ENCODE measurements at regions not wholly inside any gene's neighbourhood (a gene's known extent, or its start where the extent isn't known, plus 50 kb on each side); places are given as distances from the start of the nearest gene placed in this dataset.

- DNase-seq = no peak
These were observed 206.7 kb upstream of the PWP1 start for GRCh38 chr12:107478881-107479280.

- DNase-seq = no peak
These were observed 204.6 kb upstream of the PWP1 start for GRCh38 chr12:107480836-107481608.

- no peak for DNase-seq
These were observed 201.4 kb upstream of the PWP1 start for GRCh38 chr12:107484230-107484629.

GRCh38 chr12:107484941-107485340 is 200.7 kb upstream of the PWP1 start:
- no peak for DNase-seq

- DNase-seq = no peak
These were observed 199.9 kb upstream of the PWP1 start for GRCh38 chr12:107485731-107486130.

- DNase-seq = no peak
These were observed 199.3 kb upstream of the PWP1 start for GRCh38 chr12:107486140-107486892.

- no peak for DNase-seq
These were observed 198.5 kb upstream of the PWP1 start for GRCh38 chr12:107487011-107487680.

GRCh38 chr12:107488666-107489065 is 196.9 kb upstream of the PWP1 start:
- DNase-seq = no peak

GRCh38 chr12:107490010-107490409 is 195.6 kb upstream of the PWP1 start:
- no peak for DNase-seq

GRCh38 chr12:107491856-107492255 is 193.7 kb upstream of the PWP1 start:
- no peak for DNase-seq

- no peak for DNase-seq
These were observed 193.0 kb upstream of the PWP1 start for GRCh38 chr12:107492393-107493134.

GRCh38 chr12:107493135-107493494 is 192.5 kb upstream of the PWP1 start:
- DNase-seq = no peak

GRCh38 chr12:107493666-107494065 is 191.9 kb upstream of the PWP1 start:
- DNase-seq = no peak

- no peak for DNase-seq
These were observed 191.3 kb upstream of the PWP1 start for GRCh38 chr12:107494331-107494730.

- DNase-seq = no peak
These were observed 190.0 kb upstream of the PWP1 start for GRCh38 chr12:107495604-107496003.

GRCh38 chr12:107497231-107497630 is 188.4 kb upstream of the PWP1 start:
- DNase-seq = no peak

GRCh38 chr12:107500307-107500706 is 185.3 kb upstream of the PWP1 start:
- DNase-seq = no peak

- no peak for DNase-seq
These were observed 183.9 kb upstream of the PWP1 start for GRCh38 chr12:107501681-107502080.

GRCh38 chr12:107503129-107503855 is 182.3 kb upstream of the PWP1 start:
- DNase-seq = no peak

GRCh38 chr12:107503887-107504885 is 181.4 kb upstream of the PWP1 start:
- no peak for DNase-seq

GRCh38 chr12:107509421-107509820 is 176.2 kb upstream of the PWP1 start:
- no peak for DNase-seq
